ENCODE measurements at regions not wholly inside any gene's neighbourhood (a gene's known extent, or its start where the extent isn't known, plus 50 kb on each side); places are given as distances from the start of the nearest gene placed in this dataset.

DNA sequence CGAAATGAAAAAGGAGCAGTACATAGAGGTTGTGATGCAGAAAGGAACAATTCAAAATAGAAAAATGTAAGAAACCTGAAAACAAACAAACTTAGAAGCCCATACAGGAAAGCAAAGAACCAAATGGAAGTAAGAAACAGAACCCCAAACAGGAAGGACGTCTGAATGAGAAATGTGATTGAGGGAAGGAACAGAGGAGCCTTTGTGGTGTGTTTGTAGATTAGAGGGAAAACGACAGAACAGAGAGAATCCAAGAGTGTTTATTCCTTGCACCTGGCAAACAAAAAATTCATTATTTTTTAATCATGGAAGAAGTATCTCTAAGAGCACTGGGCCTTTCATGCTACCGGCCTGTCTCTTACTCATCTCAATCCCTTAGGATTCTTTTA is 67.8 kb upstream of the ZSWIM6 start:
- no peak for DNase-seq

DNA sequence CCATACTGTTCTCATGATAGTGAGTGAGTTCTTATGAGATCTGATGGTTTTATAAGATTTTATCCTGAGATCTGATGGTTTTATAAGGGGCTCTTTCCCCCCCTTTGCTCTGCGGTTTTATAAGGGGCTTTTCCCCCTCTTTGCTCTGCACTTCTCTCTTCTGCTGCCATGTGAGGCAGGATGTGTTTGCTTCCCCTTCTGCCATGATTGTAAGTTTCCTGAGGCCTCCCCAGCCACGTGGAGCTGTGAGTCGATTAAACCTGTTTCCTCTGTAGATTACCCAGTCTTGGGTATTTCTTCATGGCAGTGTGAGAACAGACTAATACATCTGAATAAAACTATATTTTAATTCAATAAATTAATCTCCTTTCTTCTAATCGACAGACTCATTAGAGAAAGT is 64.9 kb upstream of the ZSWIM6 start:
- no peak for DNase-seq

DNA sequence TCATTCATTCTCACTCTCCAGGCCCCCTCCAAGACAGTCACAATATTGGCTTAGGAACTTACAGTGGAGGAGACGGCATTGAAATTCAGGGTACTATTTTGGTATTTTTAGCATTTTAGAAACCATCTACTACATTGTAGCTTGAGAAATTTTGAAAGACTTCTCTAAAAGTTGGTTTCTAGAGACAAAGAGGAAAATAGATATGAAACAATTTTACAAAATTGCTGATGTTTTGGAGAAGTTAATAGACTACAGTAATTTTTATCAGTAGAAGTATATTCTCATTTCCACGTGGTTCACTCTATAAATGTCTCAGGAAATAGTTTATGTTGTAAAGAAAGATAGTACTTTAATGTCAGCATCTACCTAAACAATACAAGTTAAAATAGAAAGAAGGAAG is 63.2 kb upstream of the ZSWIM6 start:
- DNase-seq, result peak; percentile 55

GRCh38 chr5:61270510-61271165 is 61.4 kb upstream of the ZSWIM6 start:
- no peak for DNase-seq

DNA sequence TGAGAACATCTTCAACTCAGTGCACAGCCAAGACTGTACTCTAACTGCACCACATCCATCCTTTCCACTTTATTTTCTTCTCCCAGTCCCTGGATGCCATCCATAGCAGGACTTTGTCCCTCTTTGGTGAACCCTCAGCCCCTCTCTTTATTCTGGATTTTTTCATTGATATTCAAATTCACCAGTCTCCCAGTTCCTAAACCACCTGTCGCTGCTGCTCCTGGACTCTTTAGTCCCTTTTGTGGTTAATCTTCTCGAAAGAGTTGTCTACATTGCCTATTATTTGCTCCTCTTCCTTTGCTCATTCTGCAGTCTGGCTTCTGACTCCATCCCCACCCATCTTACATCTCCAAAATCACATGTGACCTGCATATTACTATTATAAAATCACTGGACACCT is 59.4 kb upstream of the ZSWIM6 start:
- DNase-seq, result no peak

DNA sequence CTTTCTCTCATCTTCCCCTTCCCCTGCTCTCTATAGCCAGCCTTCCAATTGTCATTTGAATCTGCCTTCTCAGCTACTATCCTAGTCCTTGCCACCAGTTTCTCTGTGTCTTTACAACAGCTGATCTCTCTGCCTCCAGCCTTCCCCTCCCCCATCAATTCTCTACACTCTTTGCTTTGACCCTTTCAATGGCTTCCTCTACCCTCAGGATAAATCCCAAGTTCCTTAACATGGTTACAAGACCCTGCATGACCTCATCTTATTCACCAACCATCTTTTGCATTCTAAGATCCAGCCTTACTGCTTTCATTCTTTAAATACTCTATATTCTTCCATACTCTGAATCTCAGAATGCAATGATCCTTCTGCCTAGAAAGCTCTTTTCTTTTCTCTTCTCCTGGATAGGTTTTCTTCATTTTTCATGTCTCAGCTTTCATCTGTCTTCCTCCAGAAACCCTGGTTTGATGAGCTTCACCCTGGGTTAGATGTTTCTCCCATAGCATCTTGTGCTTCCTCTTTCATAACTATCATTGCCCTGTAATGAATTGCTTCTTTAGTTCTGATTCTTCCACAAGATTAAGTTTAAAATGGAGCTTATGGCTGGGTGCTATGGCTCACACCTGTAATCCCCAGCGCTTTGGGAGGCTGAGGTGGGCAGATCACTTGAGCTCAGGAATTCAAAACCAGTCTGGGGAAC is 58.6 kb upstream of the ZSWIM6 start:
- DNase-seq, result peak; percentile 52

DNA sequence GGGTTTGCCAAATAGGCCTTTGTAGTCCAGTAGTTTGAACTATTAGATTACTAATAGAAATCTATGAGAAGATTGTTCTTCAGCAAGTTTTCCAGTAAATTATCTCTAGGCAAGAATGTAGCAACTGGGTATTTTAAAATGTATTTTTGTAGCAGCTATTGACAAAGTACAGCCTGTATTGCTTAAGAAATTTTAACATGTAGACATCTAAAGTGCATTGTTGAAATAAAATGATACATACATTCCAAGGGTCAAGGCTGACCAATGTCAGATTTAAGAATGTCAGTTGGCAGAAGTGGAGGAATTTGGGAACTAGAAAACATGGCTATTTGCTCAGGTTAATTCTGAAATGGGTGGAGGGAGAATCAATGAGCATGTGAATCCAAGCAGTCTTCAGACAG is 57.5 kb upstream of the ZSWIM6 start:
- DNase-seq, result peak; percentile 40

DNA sequence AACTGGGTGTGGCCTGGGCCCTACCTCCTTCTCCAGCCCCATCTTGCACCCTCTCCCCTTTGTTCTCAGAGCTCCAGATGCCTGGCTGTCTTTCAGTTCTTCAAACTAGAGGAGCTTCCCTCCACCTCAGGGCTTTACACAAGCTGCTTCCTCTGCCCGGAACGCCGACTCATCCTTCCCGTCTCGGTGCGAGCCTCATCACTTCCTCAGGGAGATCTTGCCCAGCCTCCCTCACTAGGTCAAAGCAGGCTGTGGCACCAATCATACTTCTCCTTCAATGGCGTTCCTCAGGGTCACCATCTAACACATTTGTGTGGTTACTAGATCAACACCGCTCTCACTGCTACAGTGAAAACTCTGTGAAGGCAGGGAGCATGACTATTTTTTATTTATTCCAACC is 56.2 kb upstream of the ZSWIM6 start:
- peak; percentile 96 for DNase-seq

DNA sequence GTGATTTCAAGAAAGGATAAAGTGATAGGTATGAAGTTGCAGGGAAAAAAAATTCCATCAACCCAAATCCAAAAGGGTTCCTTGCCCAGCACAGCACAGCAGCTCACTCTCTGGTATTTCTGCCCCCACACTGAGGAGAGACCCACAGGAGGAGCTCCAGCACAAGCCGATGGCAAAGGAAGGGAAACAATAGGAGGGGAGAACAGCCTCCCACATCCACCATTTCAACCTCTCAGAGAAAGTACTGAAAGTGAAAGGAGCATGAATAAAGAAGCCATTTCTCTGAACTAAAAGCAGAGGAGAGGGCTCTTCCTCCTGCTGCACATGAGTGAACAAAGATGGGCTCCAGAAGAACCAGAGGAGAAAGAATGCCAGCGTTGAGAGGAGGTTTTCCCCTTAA is 54.9 kb upstream of the ZSWIM6 start:
- peak; percentile 74 for DNase-seq

- no peak for DNase-seq
These were observed 54.3 kb upstream of the ZSWIM6 start for GRCh38 chr5:61277781-61278180.

GRCh38 chr5:61279725-61280124 is 52.3 kb upstream of the ZSWIM6 start:
- DNase-seq, result no peak

DNA sequence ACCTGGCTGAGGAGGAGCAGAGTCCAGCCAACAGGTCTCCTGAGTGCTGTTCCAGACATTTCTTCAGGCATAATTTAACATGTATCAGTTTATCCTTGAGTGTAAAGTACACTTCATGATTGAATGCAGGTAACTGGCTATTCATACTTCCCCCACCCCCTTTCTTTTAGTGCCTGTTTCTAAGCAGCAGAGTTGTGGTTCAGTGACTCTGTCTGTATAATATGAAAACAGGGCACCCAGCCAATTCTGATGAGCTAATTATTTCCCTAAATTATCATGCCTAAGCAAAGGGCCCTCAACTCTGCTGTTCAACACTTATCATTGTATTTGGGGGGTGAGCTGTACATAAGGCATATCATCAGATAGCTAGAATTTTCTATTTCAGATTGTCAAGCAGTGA is 51.9 kb upstream of the ZSWIM6 start:
- peak; percentile 61 for DNase-seq

- no peak for DNase-seq
These were observed 51.2 kb upstream of the ZSWIM6 start for GRCh38 chr5:61280761-61281427.

GRCh38 chr5:61281686-61282085 is 50.4 kb upstream of the ZSWIM6 start:
- no peak for DNase-seq

Measured in inflammatory macrophage treated with lipopolysaccharide for 4 hours (primary cell).